ENCODE measurements at regions not wholly inside any gene's neighbourhood (a gene's known extent, or its start where the extent isn't known, plus 50 kb on each side); places are given as distances from the start of the nearest gene placed in this dataset.
"Not testable (repeated sequence)": the region's sequence is repeated elsewhere in the genome, so short reads cannot be mapped to it uniquely, and the experiment has no call there.

- Mint-ChIP-seq H3K4me1 (ENCODE audit: low read depth) (no peaks in the 10 kb centered on the region; the same call in 1 of the 2 replicates), H3K27ac (no peak overlapping the region), H3K4me3 (no peak overlapping the region), H3K27me3 (ENCODE audit: insufficient read depth) (peaks cover 22% of the 10 kb centered on the region), H3K9me3 (peaks cover 16% of the 10 kb centered on the region), H3K36me3 (ENCODE audit: low read depth) (peaks cover 13% of the 10 kb centered on the region)
- DNase-seq = peak; percentile 59
- peak; percentile 92 for TF ChIP-seq CTCF (IDR thresholded peaks at IDR 0.05)
Measured at GRCh38 chr7:47179812-47180515, 401.9 kb downstream of the TNS3 start.

GRCh38 chr7:47172602-47173539 lies 409.0 kb downstream of the TNS3 start:
- DNase-seq; H3K4me3 Mint-ChIP-seq; H3K27ac Mint-ChIP-seq; H3K4me1 Mint-ChIP-seq (ENCODE audit: low read depth): not testable (repeated sequence)
- Mint-ChIP-seq H3K9me3 (peaks cover 15% of the 10 kb centered on the region), H3K36me3 (ENCODE audit: low read depth) (peaks cover 13% of the 10 kb centered on the region), H3K27me3 (ENCODE audit: insufficient read depth) (peaks cover 17% of the 10 kb centered on the region)

GRCh38 chr7:47170516-47170915 lies 411.4 kb downstream of the TNS3 start:
- Mint-ChIP-seq H3K9me3 (no peaks in the 10 kb centered on the region), H3K4me3 (no peak overlapping the region), H3K4me1 (ENCODE audit: low read depth) (no peaks in the 10 kb centered on the region), H3K27me3 (ENCODE audit: insufficient read depth) (peaks cover 11% of the 10 kb centered on the region), H3K36me3 (ENCODE audit: low read depth) (peaks cover 2% of the 10 kb centered on the region; the same call in 1 of the 2 replicates), H3K27ac (no peak overlapping the region)
- no peak for DNase-seq
- TF ChIP-seq CTCF (IDR thresholded peaks at IDR 0.05) = peak; percentile 76

- H3K4me1 Mint-ChIP-seq (ENCODE audit: low read depth) = peaks cover 54% of the 10 kb centered on the region
- peaks cover 8% of the 10 kb centered on the region for H3K9me3 Mint-ChIP-seq
- DNase-seq = peak; percentile 27
Measured at GRCh38 chr7:47154791-47155190, 427.1 kb downstream of the TNS3 start.

GRCh38 chr7:47153576-47153975 lies 428.3 kb downstream of the TNS3 start:
- peaks cover 8% of the 10 kb centered on the region for H3K9me3 Mint-ChIP-seq
- peak overlapping the region; percentile 45; the same call in 1 of the 2 replicates for H3K4me3 Mint-ChIP-seq
- peaks cover 66% of the 10 kb centered on the region for H3K4me1 Mint-ChIP-seq (ENCODE audit: low read depth)
- DNase-seq = no peak
- no peak for TF ChIP-seq CTCF (IDR thresholded peaks at IDR 0.05)
- H3K27ac Mint-ChIP-seq = peak overlapping the region; percentile 32
- H3K27me3 Mint-ChIP-seq (ENCODE audit: insufficient read depth) = no peaks in the 10 kb centered on the region
- peaks cover 8% of the 10 kb centered on the region for H3K36me3 Mint-ChIP-seq (ENCODE audit: low read depth)

More at GRCh38 chr7:47154791-47155190, 427.1 kb downstream of the TNS3 start:
- Mint-ChIP-seq H3K36me3 (ENCODE audit: low read depth) (peaks cover 8% of the 10 kb centered on the region), H3K27me3 (ENCODE audit: insufficient read depth) (no peaks in the 10 kb centered on the region), H3K27ac (peak overlapping the region; percentile 10; the same call in 1 of the 2 replicates), H3K4me3 (no peak overlapping the region)
- TF ChIP-seq CTCF (IDR thresholded peaks at IDR 0.05) = no peak
